ENCODE measurements at regions not wholly inside any gene's neighbourhood (a gene's known extent, or its start where the extent isn't known, plus 50 kb on each side); places are given as distances from the start of the nearest gene placed in this dataset.

GRCh38 chr1:30125021-30125820 is 598.2 kb downstream of the MATN1 start:
- ATAC-seq (ENCODE audit: insufficient read depth, low FRiP score) (no peak), DNase-seq (no peak)
- no peaks in the 10 kb centered on the region for H3K36me3 ChIP-seq (ENCODE audit: control insufficient read depth in 4 of 4, insufficient read depth in 4 of 4, low read length in 4 of 4)
- peaks cover 0 to 2% (median 0%) of the 10 kb centered on the region in 3 donors for H3K27me3 ChIP-seq (ENCODE audit: control insufficient read depth in 3 of 3, insufficient read depth in 3 of 3, low read length in 2 of 3)
- H3K9ac ChIP-seq (ENCODE audit: insufficient read depth in 1 of 2, low read length in 2 of 2), result no peak overlapping the region
- 80 to 87% methylated on average over 8 of the region's 8 CpGs for WGBS, 2 donors
- no peak overlapping the region for H3K4me3 ChIP-seq
- H3K27ac ChIP-seq (ENCODE audit: low read depth in 1 of 2, low read length in 1 of 2), result no peak overlapping the region
- TF ChIP-seq, protein P1, sequence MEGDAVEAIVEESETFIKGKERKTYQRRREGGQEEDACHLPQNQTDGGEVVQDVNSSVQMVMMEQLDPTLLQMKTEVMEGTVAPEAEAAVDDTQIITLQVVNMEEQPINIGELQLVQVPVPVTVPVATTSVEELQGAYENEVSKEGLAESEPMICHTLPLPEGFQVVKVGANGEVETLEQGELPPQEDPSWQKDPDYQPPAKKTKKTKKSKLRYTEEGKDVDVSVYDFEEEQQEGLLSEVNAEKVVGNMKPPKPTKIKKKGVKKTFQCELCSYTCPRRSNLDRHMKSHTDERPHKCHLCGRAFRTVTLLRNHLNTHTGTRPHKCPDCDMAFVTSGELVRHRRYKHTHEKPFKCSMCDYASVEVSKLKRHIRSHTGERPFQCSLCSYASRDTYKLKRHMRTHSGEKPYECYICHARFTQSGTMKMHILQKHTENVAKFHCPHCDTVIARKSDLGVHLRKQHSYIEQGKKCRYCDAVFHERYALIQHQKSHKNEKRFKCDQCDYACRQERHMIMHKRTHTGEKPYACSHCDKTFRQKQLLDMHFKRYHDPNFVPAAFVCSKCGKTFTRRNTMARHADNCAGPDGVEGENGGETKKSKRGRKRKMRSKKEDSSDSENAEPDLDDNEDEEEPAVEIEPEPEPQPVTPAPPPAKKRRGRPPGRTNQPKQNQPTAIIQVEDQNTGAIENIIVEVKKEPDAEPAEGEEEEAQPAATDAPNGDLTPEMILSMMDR (IDR thresholded peaks at IDR 0.05; ENCODE audit: control extremely low read depth, extremely low read depth), result no peak
- H3K9me3 ChIP-seq (ENCODE audit: control insufficient read depth in 4 of 4, insufficient read depth in 3 of 4, low read length in 3 of 4), result no peaks in the 10 kb centered on the region
- H3K4me1 ChIP-seq (ENCODE audit: control insufficient read depth in 5 of 5, insufficient read depth in 5 of 5, low read length in 5 of 5), result peaks cover 0 to 24% (median 11%) of the 10 kb centered on the region in 5 donors

DNA sequence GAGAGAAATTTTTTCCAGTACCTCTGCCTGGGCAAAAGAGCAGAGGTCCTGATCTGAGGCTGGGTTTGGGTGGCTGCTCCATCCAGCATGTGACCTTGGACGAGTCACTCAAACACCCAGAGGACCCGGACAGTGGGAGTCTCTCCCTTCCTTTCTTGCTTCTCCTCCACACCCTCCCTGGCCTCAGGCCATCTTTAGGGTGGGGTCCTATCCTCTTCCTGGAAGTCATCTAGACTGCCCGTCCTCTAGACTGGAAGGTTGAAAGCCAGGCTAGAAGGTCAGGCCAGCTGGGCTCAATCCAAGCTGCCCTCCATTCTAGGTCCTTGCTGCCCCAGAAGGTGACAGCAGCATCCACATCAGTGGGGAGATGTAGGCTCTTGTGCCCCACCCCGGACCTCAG is 599.5 kb downstream of the MATN1 start:
- no peak overlapping the region for H3K27ac ChIP-seq (ENCODE audit: low read depth in 1 of 2, low read length in 1 of 2)
- H3K9me3 ChIP-seq (ENCODE audit: control insufficient read depth in 4 of 4, insufficient read depth in 3 of 4, low read length in 3 of 4), result no peaks in the 10 kb centered on the region
- no peaks in the 10 kb centered on the region for H3K36me3 ChIP-seq (ENCODE audit: control insufficient read depth in 4 of 4, insufficient read depth in 4 of 4, low read length in 4 of 4)
- DNase-seq, result no peak
- no peak for ATAC-seq (ENCODE audit: insufficient read depth, low FRiP score)
- WGBS, 2 donors, result 42 to 72% methylated on average over 4 of the region's 4 CpGs
- TF ChIP-seq, protein P1 (IDR thresholded peaks at IDR 0.05; ENCODE audit: control extremely low read depth, extremely low read depth), result no peak
- peaks cover 0 to 13% (median 4%) of the 10 kb centered on the region in 5 donors for H3K4me1 ChIP-seq (ENCODE audit: control insufficient read depth in 5 of 5, insufficient read depth in 5 of 5, low read length in 5 of 5)
- H3K27me3 ChIP-seq (ENCODE audit: control insufficient read depth in 3 of 3, insufficient read depth in 3 of 3, low read length in 2 of 3), result peaks cover 0 to under 1% (median 0%) of the 10 kb centered on the region in 3 donors
- H3K9ac ChIP-seq (ENCODE audit: insufficient read depth in 1 of 2, low read length in 2 of 2), result no peak overlapping the region
- H3K4me3 ChIP-seq, result no peak overlapping the region

GRCh38 chr1:30123036-30123435 is 600.3 kb downstream of the MATN1 start:
- Histone ChIP-seq H3K27ac (ENCODE audit: low read depth in 1 of 2, low read length in 1 of 2) (no peak overlapping the region), H3K9ac (ENCODE audit: insufficient read depth in 1 of 2, low read length in 2 of 2) (no peak overlapping the region), H3K27me3 (ENCODE audit: control insufficient read depth in 3 of 3, insufficient read depth in 3 of 3, low read length in 2 of 3) (peaks cover 0 to 4% (median 0%) of the 10 kb centered on the region in 3 donors), H3K4me3 (no peak overlapping the region), H3K9me3 (ENCODE audit: control insufficient read depth in 4 of 4, insufficient read depth in 3 of 4, low read length in 3 of 4) (no peaks in the 10 kb centered on the region), H3K4me1 (ENCODE audit: control insufficient read depth in 5 of 5, insufficient read depth in 5 of 5, low read length in 5 of 5) (peaks cover 0 to 10% (median 0%) of the 10 kb centered on the region in 5 donors), H3K36me3 (ENCODE audit: control insufficient read depth in 4 of 4, insufficient read depth in 4 of 4, low read length in 4 of 4) (no peaks in the 10 kb centered on the region)
- DNase-seq, result no peak
- no peak for ATAC-seq (ENCODE audit: insufficient read depth, low FRiP score)
- TF ChIP-seq, protein P1 (IDR thresholded peaks at IDR 0.05; ENCODE audit: control extremely low read depth, extremely low read depth), result no peak
